ENCODE measurements at regions not wholly inside any gene's neighbourhood (a gene's known extent, or its start where the extent isn't known, plus 50 kb on each side); places are given as distances from the start of the nearest gene placed in this dataset.

GRCh38 chr4:180150818-180151217 lies 2092.4 kb upstream of the TENM3 start:
- DNase-seq (ENCODE audit: low read depth) = no peak

- no peak for DNase-seq (ENCODE audit: low read depth)
These were observed 2090.4 kb upstream of the TENM3 start for GRCh38 chr4:180152831-180153230.

DNA sequence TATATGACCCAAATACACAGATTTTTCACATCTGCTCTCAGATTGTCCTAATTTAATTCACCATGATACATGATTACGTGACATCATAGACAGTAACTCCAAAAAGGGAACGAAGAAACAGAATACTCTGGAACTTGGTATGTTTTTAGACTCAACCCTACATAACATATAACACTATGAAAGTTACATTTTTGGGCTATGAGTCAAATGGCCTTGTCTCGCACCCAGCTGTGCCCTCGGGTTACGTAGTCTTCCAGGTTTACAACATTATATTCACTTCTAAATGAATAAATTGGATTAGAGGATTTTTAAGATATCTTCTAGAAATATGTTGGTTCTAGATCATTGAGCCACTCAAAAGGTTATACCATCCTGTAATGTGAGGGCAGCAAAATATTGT lies 2089.6 kb upstream of the TENM3 start:
- DNase-seq (ENCODE audit: low read depth) = no peak

DNA sequence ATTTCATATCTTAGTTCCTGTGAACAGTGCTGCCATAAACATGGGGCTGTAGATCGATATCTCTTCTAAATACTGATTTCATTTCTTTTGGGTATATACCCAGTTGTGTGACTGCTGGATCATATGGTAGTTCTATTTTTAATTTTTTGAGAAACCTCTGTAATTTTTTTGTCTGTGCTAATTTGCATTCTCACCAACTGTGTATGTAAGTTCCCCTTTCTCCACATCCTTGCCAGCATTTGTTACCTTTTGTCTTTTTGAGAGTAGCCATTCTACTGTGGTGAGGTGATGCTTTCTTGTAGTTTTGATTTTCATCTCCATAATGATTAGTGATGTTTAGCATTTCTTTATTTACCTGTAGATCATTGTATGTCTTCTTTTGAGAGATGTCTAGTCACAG lies 2086.5 kb upstream of the TENM3 start:
- DNase-seq (ENCODE audit: low read depth) = no peak

GRCh38 chr4:180160195-180160983 lies 2082.8 kb upstream of the TENM3 start:
- DNase-seq (ENCODE audit: low read depth) = no peak

- DNase-seq (ENCODE audit: low read depth) = no peak
These were observed 2078.4 kb upstream of the TENM3 start for GRCh38 chr4:180164799-180165198.

DNA sequence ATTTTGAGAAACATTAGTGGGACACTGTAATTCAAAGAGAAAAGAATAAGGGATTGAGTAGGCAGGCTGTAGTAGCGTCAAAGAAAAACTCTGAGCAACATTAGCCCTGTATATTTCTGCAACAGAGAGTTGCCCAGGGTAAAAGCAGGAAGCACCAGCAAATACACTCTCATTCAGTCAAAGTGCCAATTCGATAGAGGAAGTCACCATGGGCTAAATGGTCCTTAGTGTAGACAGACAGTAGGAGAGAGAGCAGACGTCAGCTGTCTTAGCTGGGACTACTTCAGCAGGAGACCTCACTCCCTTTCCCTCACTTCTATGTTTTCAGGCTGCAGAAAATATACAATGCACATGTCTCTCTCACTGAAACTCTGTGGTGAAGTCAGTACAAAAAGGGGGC lies 2073.8 kb upstream of the TENM3 start:
- DNase-seq (ENCODE audit: low read depth) = no peak

GRCh38 chr4:180169966-180170365 lies 2073.2 kb upstream of the TENM3 start:
- no peak for DNase-seq (ENCODE audit: low read depth)

DNA sequence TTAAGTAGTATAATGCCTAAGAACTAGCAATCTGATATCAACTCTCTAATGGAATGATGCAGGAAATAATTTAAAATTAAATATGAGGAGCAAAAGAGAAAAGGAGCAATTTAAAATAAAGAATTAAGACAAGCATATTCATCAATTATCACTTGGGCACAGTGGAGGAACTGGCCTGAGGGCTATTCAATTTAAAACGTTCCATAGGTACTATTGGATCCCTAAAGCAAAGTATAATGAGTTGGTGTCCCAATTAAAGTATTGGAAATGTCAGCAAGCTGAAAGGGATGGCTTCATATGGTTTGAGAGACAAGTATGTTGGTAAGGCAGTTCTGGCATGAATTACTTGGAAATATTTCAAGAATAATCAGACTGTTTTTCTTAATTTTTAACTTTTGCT lies 2064.1 kb upstream of the TENM3 start:
- DNase-seq (ENCODE audit: low read depth) = no peak

DNA sequence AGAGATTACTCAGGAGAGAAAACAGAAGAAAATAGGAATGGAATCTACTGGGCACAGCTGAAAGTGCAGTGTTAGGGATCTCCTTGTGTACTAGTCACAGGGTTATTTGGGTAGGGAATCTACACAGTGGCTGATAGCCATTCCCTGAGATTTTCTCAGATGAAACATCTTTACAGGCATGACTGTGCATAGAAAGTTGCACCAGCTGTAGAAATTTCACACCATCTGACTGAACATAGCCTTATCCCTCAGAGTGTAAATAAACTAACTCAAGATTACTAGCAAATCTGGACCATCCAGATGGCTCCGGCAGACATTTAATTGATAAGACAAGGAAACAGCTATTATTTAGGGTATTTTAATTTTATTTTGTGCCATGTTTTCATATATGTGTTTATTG lies 2053.5 kb upstream of the TENM3 start:
- no peak for DNase-seq (ENCODE audit: low read depth)

- no peak for DNase-seq (ENCODE audit: low read depth)
These were observed 2052.8 kb upstream of the TENM3 start for GRCh38 chr4:180190382-180190781.

- DNase-seq (ENCODE audit: low read depth) = no peak
These were observed 2045.7 kb upstream of the TENM3 start for GRCh38 chr4:180197471-180197870.

DNA sequence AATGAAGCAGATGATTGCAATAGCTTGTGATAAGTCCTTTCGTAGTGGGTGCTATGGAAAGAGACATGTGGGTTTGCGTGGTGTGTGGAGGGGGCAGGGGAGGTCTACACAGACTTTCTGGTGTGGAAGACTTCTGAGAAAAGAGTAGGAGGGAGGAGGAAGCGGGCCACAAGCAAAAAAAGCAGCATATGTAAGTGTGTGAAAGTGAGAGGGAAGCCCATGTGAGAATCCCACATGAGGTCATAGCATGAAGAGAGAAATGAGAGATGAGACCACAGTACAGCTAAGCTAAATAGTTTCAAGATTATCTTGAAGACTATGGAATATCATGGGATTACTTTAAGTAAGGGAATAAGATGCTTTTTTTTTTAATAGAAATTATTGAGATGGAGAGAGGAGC lies 2039.9 kb upstream of the TENM3 start:
- DNase-seq (ENCODE audit: low read depth) = no peak

DNA sequence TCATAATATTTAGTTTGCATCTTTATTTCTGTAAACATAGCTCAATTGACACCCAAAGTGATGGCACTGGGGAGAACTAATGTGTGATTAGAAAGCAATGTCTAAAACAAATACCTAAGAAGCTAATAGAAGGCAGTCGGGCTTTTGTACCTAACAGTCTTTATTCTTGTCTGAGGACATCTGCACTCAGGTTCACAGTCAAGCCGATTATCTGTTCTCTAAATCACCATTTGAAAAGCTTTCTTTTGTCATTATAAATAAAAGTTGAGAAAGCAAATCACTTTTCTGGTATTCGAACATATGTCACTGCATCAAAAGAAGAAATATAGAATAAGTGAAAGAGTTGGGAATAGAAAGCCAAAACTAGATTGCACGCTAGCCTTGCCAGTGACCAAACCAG lies 2037.9 kb upstream of the TENM3 start:
- no peak for DNase-seq (ENCODE audit: low read depth)

- no peak for DNase-seq (ENCODE audit: low read depth)
These were observed 2035.3 kb upstream of the TENM3 start for GRCh38 chr4:180207921-180208320.

DNA sequence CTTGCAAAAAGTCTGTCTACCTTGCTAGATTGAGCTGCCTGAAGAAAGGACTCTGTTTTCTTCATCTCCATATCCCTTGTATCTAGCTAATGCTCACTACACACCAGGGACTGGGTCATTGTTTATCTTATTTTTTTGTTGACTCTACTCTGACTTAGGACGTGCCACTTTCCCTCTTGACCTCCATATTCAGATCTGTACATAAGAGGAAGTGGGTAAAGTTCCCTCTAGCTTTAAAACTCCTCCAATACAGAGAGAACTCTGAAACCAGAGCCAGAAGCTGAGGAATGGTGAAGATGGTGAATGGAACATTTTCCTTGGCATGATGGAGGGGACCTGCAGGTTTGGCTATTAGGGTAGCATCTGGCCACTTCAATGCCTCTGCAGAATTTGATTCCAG lies 2026.1 kb upstream of the TENM3 start:
- no peak for DNase-seq (ENCODE audit: low read depth)

DNA sequence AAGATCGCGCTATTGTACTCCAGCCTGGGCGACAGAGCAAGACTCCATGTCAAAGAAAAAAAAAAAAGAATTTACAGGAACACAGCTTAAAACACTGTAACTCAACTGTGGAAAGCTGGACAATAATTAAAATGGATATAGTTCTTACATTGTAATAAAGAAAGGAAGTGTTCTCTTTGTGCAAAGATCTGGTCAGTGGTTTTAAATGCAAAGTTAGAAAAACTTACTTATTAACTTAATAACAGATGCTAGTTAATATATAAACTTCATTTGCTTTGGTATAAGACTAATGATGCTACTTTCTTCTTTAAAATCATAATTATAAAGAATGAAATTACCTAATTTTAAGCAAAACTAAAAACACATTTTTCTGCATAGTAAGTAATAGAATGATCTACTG lies 2024.1 kb upstream of the TENM3 start:
- no peak for DNase-seq (ENCODE audit: low read depth)

- no peak for DNase-seq (ENCODE audit: low read depth)
These were observed 2017.2 kb upstream of the TENM3 start for GRCh38 chr4:180225977-180226376.

DNA sequence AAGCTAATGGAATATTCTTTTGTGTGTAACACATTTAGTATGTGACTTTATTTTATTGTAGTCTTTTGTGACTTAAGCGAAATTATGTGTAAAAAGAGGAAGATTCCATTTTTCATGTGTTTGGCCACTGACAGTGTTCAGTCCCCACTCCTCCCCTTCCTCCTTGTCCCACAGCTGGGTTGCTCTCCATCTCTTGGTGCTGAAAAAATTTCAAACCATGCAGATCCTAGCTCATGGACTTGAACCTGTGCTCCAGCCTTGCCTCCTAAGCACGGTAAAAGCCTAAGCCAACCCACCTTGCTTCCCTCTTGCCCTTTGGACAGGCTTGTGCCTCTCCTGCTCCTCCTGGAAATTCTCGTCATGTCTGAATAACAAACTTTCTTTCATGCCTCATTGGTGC lies 2008.5 kb upstream of the TENM3 start:
- no peak for DNase-seq (ENCODE audit: low read depth)

DNA sequence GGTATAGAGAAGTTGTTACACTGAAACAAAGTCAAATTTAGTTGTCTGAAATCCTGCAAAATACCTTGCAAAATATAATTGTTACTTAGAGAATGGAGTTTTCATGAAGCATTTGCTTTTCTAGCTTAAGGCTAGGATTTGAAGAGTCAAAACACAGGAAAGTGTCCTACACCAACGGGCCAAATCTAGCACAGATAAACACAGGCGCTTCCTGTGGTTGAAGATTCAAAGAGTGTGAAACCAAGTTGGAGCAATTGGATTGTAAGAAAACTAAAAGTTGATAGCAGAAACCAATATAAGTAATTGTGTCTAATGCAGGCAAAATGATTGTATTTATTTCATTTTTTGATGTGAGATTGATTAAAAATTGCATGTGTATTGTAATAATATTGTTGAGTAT lies 2002.5 kb upstream of the TENM3 start:
- no peak for DNase-seq (ENCODE audit: low read depth)

DNA sequence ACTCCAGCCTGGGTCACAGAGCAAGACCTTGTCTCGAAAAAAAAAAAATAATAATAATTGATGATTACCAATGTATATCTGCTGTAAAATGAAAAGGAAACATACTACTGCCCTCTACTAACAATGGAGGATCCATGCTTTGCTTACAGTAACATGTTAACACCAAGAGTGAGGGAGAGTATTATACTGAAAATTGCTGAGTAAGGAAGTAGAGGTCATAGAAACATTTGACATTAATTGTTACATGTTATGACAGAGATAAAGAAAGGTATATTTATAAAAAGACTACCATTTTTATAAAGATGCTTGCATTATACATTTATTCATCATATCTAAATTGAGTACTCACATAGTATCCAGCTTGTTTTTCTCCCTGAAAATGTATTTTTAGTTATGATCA lies 1989.8 kb upstream of the TENM3 start:
- DNase-seq (ENCODE audit: low read depth) = no peak

DNA sequence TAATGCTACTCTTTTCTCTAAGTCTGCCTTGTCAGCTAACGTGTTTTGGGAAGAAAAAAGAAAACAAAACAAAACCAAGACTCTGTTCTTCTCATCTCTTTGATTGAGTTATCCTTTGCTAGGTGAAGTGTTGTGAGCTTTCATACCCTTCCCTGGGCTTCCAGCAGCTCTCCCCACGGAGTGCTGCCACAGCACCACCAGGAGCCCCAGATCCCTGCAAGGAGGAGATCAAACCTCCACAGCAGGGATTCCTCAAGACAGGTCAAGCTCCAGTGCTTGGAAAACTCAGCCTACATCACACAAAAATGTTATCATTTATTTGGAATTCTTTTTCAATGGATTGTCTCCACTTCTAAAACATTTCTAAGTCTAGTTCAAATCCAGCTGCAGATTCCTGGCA lies 1981.9 kb upstream of the TENM3 start:
- DNase-seq (ENCODE audit: low read depth) = no peak

DNA sequence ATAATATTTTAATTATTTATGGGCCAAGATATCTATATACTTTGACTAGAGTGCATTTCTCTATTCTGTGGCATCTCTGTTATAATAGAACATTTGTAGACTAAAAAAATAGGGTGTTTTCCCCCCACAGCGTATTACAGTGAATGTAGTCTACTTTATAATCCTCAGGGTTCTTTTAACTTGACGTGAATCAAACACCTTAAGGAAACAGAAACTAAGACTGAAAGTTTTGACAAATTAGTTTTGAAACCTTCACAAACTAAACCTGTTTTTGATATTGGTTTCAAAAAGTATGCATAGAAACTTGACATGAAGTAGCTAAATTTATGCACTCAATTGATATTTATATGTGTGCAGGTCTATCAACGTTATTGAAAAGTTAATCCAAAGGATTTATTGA lies 1963.1 kb upstream of the TENM3 start:
- no peak for DNase-seq (ENCODE audit: low read depth)

DNA sequence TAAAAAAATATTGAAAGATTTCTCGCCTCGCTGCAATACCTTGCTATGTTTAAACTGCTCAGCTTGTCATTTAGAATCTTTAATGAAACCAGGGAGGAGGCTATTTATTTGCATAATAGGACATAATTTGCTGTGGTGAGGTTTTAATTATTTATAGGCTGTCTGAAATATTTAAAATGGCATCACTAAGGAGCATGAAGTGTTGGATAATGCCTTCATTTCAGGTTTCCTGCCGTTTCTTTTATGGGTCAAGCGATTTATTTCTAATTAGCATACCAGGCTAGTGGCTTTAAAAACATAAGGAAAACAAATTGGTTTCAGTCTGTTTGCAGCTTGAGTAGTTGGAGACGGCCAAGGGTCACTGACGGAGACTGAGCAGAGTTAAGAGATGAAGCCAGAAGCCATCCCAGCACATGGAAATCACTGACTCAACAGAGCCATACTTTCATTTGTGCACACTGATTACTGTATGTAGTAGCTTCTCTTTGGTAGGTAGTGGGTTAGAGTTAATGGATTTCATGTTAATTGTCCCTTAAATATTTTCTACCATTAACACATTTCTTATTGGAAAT lies 1962.4 kb upstream of the TENM3 start:
- DNase-seq (ENCODE audit: low read depth) = no peak

Data from GM04504 (cell line).